GM12878 (cell line): ENCODE measurements at regions not wholly inside any gene's neighbourhood (a gene's known extent, or its start where the extent isn't known, plus 50 kb on each side); places are given as distances from the start of the nearest gene placed in this dataset.

Source experiments
- ATAC-seq: fragments of 200-7000 bp; cut with Tn5 transposase; 3 replicates; pipeline ENCODE4 v1.9.1; 2020; ENCODE audit warnings: mild to moderate bottlenecking, moderate library complexity
- BruUV-seq: library from RNA; stranded (reverse); fragments of 400-500 nt; replicated peaks from 2 replicates; lab custom pipeline; 2021; lab: Mats Ljungman, UMichigan
- CTCF ChIA-PET: fragments of 300-600 bp; sonication (Branson Sonifier 250); formaldehyde crosslinking; extraction: SDS; loops from one replicate; lab custom pipeline; 2021; ENCODE audit warnings: inconsistent platforms; lab: Yijun Ruan, JAX
- POLR2A ChIA-PET: fragments of 350-600 bp; formaldehyde crosslinking; extraction: SDS; loops from one replicate; lab custom pipeline; 2021; ENCODE audit warnings: inconsistent platforms; lab: Charles Lee
- RAD21 ChIA-PET: fragments of 300-600 bp; sonication (Branson Sonifier 250); formaldehyde crosslinking; loops from one replicate; lab custom pipeline; 2023; ENCODE audit warnings: antibody characterized with exemption; ENCODE audit not compliant: unreplicated experiment; lab: Charles Lee
- SMC1A ChIA-PET: fragments of 300-600 bp; sonication (Branson Sonifier 250); formaldehyde crosslinking; loops from one replicate; lab custom pipeline; 2023; ENCODE audit not compliant: unreplicated experiment, uncharacterized antibody; lab: Charles Lee
- DNase-seq: peaks from one replicate; pipeline ENCODE4 v3.0.0-alpha.2; 2011; ENCODE audit warnings: low read depth, low spot score
- FAIRE-seq: peaks from 3 replicates; lab custom pipeline; 2011; peaks lifted over from hg19 to GRCh38; lab: Jason Lieb, UNC
- H2AFZ ChIP-seq: 2 replicates; pipeline ENCODE4 v1.6.0; 2011; ENCODE audit warnings: low read depth, low read length, control low read depth; ENCODE audit not compliant: control insufficient read depth
- H3K27ac ChIP-seq: 2 replicates; pipeline ENCODE4 v1.5.1; 2011; ENCODE audit warnings: control low read depth; ENCODE audit not compliant: control insufficient read depth, insufficient read depth
- H3K27me3 ChIP-seq, 2 experiments: replicated peaks in 1 of 2; 2 replicates each; pipeline versions ENCODE4 v1.6.0 to v1.6.1; 2011; ENCODE audit warnings: low read length in 1 of 2; ENCODE audit not compliant: control insufficient read depth in 2 of 2, insufficient read depth in 2 of 2
- H3K36me3 ChIP-seq, 2 experiments: 2 replicates each; pipeline ENCODE4 v1.5.1; 2011; ENCODE audit warnings: low read length in 1 of 2; ENCODE audit not compliant: control insufficient read depth in 2 of 2, insufficient read depth in 2 of 2
- H3K4me1 ChIP-seq: 2 replicates; pipeline ENCODE4 v1.6.1; 2011; ENCODE audit warnings: mild to moderate bottlenecking, low read length, moderate library complexity, mixed read lengths; ENCODE audit not compliant: control insufficient read depth, insufficient read depth
- H3K4me2 ChIP-seq: 2 replicates; pipeline ENCODE4 v1.6.0; 2011; ENCODE audit warnings: control low read depth; ENCODE audit not compliant: control insufficient read depth, insufficient read depth
- H3K4me3 ChIP-seq: fragments of 200-600 bp; sonication (generic); 2 replicates; pipeline ENCODE4 v1.5.1; 2016
- H3K79me2 ChIP-seq: 2 replicates; pipeline ENCODE4 v1.6.0; 2011; ENCODE audit warnings: low read length; ENCODE audit not compliant: control insufficient read depth, insufficient read depth
- H3K9ac ChIP-seq: 2 replicates; pipeline ENCODE4 v1.8.0; 2011; ENCODE audit warnings: low read length, control low read depth, mixed read lengths; ENCODE audit not compliant: control insufficient read depth, insufficient read depth
- H3K9me3 ChIP-seq: replicated peaks from 3 replicates; pipeline ENCODE4 v1.5.1; 2011; ENCODE audit warnings: mild to moderate bottlenecking, low read length; ENCODE audit not compliant: control insufficient read depth, insufficient read depth
- H4K20me1 ChIP-seq: 2 replicates; pipeline ENCODE4 v1.6.0; 2011; ENCODE audit not compliant: control insufficient read depth, insufficient read depth
- CHD4 ChIP-seq: fragments of 200-600 bp; sonication (generic); IDR thresholded peaks from 2 replicates; pipeline ENCODE4 v1.6.1; 2016; ENCODE audit warnings: mild to moderate bottlenecking
- NFYA ChIP-seq: IDR thresholded peaks from 2 replicates; pipeline ENCODE4 v1.6.1; 2011; ENCODE audit warnings: low read depth, mild to moderate bottlenecking, low read length, improper control_type of control experiment, borderline replicate concordance
- WGBS: methylation state at CpG from one replicate; pipeline ENCODE4 v1.1.6; 2016; ENCODE audit warnings: low lambda C conversion rate; ENCODE audit not compliant: insufficient replicate concordance, insufficient coverage; ENCODE audit errors: missing lambda C conversion rate; 5-methylcytosine and 5-hydroxymethylcytosine counted together
- in situ Hi-C: fragments of 300-500 bp; cut with MboI; formaldehyde crosslinking; loops from 9 replicates; pipeline ENCODE4 v1.14.3; 2018; ENCODE audit warnings: mixed read lengths
- intact Hi-C: fragments of 100-400 bp; cut with micrococcal nuclease; formaldehyde crosslinking; loops from one replicate; pipeline ENCODE4 v1.14.2; 2022; ENCODE audit not compliant: unreplicated experiment

- ChIA-PET POLR2A (no interaction called here), RAD21 (no interaction called here), CTCF (no interaction called here), SMC1A (no interaction called here)
- no peak overlapping the region for H2AFZ ChIP-seq
- in situ Hi-C loops, result no loop called here
- intact Hi-C loops, result no loop called here
- no TSS peak for BruUV-seq
- H3K9ac ChIP-seq, result no peak overlapping the region
- H3K4me2 ChIP-seq, result no peak overlapping the region
- H3K9me3 ChIP-seq, result no peaks in the 10 kb centered on the region
- H3K36me3 ChIP-seq, result no peaks in the 10 kb centered on the region
- FAIRE-seq (no peak), DNase-seq (no peak), ATAC-seq (no peak)
- H3K27me3 ChIP-seq, result no peaks in the 10 kb centered on the region
- no peaks in the 10 kb centered on the region for H4K20me1 ChIP-seq
- H3K79me2 ChIP-seq, result no peaks in the 10 kb centered on the region
- no peak for TF ChIP-seq CHD4
- 58% methylated on average over 15 of the region's 15 CpGs for WGBS
- H3K27ac ChIP-seq, result no peak overlapping the region
- no peaks in the 10 kb centered on the region for H3K4me1 ChIP-seq
- H3K4me3 ChIP-seq, result no peak overlapping the region
Measured at GRCh38 chr17:63304704-63305261, 141.3 kb downstream of the CYB561 start.

GRCh38 chr17:63305857-63306256 lies 140.2 kb downstream of the CYB561 start:
- Histone ChIP-seq H3K9ac (no peak overlapping the region), H2AFZ (no peak overlapping the region), H3K79me2 (no peaks in the 10 kb centered on the region), H3K4me2 (no peak overlapping the region), H3K4me3 (no peak overlapping the region), H3K4me1 (no peaks in the 10 kb centered on the region), H4K20me1 (no peaks in the 10 kb centered on the region), H3K36me3 (no peaks in the 10 kb centered on the region), H3K27ac (no peak overlapping the region), H3K9me3 (no peaks in the 10 kb centered on the region), H3K27me3 (no peaks in the 10 kb centered on the region)
- ChIA-PET SMC1A (no interaction called here), POLR2A (no interaction called here), CTCF (no interaction called here), RAD21 (no interaction called here)
- no peak for FAIRE-seq
- ATAC-seq, result no peak
- BruUV-seq, result no TSS peak
- in situ Hi-C loops (no loop called here), intact Hi-C loops (no loop called here)
- no peak for DNase-seq
- 50% methylated on average over 7 of the region's 7 CpGs for WGBS
- no peak for TF ChIP-seq NFYA
